ENCODE measurements at regions not wholly inside any gene's neighbourhood (a gene's known extent, or its start where the extent isn't known, plus 50 kb on each side); places are given as distances from the start of the nearest gene placed in this dataset.

GRCh38 chr11:10637731-10638151, 55.8 kb downstream of the IRAG1 start:
- TF ChIP-seq REST (IDR thresholded peaks at IDR 0.05; ENCODE audit: insufficient read depth in 1 of 2, low read depth in 2 of 2, low read length in 2 of 2), result no peak
- no peak for TF ChIP-seq TAF1 (IDR thresholded peaks at IDR 0.05; ENCODE audit: borderline replicate concordance, insufficient read depth, low read length)
- no peak for TF ChIP-seq POLR2AphosphoS5 (IDR thresholded peaks at IDR 0.05; ENCODE audit: low read depth, low read length)
- TF ChIP-seq FOXP2 (optimal IDR thresholded peaks at IDR 0.05; ENCODE audit: borderline replicate concordance, extremely low read depth, extremely low read length, insufficient read depth), result no peak
- TF ChIP-seq SIN3A (IDR thresholded peaks at IDR 0.05; ENCODE audit: borderline replicate concordance, insufficient read depth, low read length), result no peak

- TF ChIP-seq REST (IDR thresholded peaks at IDR 0.05; ENCODE audit: insufficient read depth in 1 of 2, low read depth in 2 of 2, low read length in 2 of 2) (no peak), SIN3A (IDR thresholded peaks at IDR 0.05; ENCODE audit: borderline replicate concordance, insufficient read depth, low read length) (no peak), TAF1 (IDR thresholded peaks at IDR 0.05; ENCODE audit: borderline replicate concordance, insufficient read depth, low read length) (no peak), FOXP2 (optimal IDR thresholded peaks at IDR 0.05; ENCODE audit: borderline replicate concordance, extremely low read depth, extremely low read length, insufficient read depth) (no peak), POLR2AphosphoS5 (IDR thresholded peaks at IDR 0.05; ENCODE audit: low read depth, low read length) (no peak)
These were observed 59.1 kb downstream of the IRAG1 start for GRCh38 chr11:10634407-10634806.

GRCh38 chr11:10633261-10633660, 60.3 kb downstream of the IRAG1 start:
- TF ChIP-seq REST (IDR thresholded peaks at IDR 0.05; ENCODE audit: insufficient read depth in 1 of 2, low read depth in 2 of 2, low read length in 2 of 2) (no peak), FOXP2 (optimal IDR thresholded peaks at IDR 0.05; ENCODE audit: borderline replicate concordance, extremely low read depth, extremely low read length, insufficient read depth) (no peak), SIN3A (IDR thresholded peaks at IDR 0.05; ENCODE audit: borderline replicate concordance, insufficient read depth, low read length) (no peak), TAF1 (IDR thresholded peaks at IDR 0.05; ENCODE audit: borderline replicate concordance, insufficient read depth, low read length) (no peak), POLR2AphosphoS5 (IDR thresholded peaks at IDR 0.05; ENCODE audit: low read depth, low read length) (no peak)

- TF ChIP-seq FOXP2 (optimal IDR thresholded peaks at IDR 0.05; ENCODE audit: borderline replicate concordance, extremely low read depth, extremely low read length, insufficient read depth), result no peak
- TF ChIP-seq SIN3A (IDR thresholded peaks at IDR 0.05; ENCODE audit: borderline replicate concordance, insufficient read depth, low read length), result no peak
- no peak for TF ChIP-seq REST (IDR thresholded peaks at IDR 0.05; ENCODE audit: insufficient read depth in 1 of 2, low read depth in 2 of 2, low read length in 2 of 2)
- no peak for TF ChIP-seq POLR2AphosphoS5 (IDR thresholded peaks at IDR 0.05; ENCODE audit: low read depth, low read length)
- TF ChIP-seq TAF1 (IDR thresholded peaks at IDR 0.05; ENCODE audit: borderline replicate concordance, insufficient read depth, low read length), result no peak
These were observed 61.1 kb downstream of the IRAG1 start for GRCh38 chr11:10632483-10632882.

GRCh38 chr11:10631761-10632160, 61.8 kb downstream of the IRAG1 start:
- TF ChIP-seq POLR2AphosphoS5 (IDR thresholded peaks at IDR 0.05; ENCODE audit: low read depth, low read length) (no peak), REST (IDR thresholded peaks at IDR 0.05; ENCODE audit: insufficient read depth in 1 of 2, low read depth in 2 of 2, low read length in 2 of 2) (no peak)

All from PFSK-1 (cell line).